GM18499 (cell line): ENCODE measurements at regions not wholly inside any gene's neighbourhood (a gene's known extent, or its start where the extent isn't known, plus 50 kb on each side); places are given as distances from the start of the nearest gene placed in this dataset.
"Not testable (repeated sequence)": the region's sequence is repeated elsewhere in the genome, so short reads cannot be mapped to it uniquely, and the experiment has no call there.

Source experiments
- ATAC-seq: cut with Tn5 transposase; IDR thresholded peaks from one replicate; pipeline ENCODE4 v1.9.1; 2021; ENCODE audit warnings: moderate number of reproducible peaks; ENCODE audit not compliant: insufficient read depth, unreplicated experiment

- ATAC-seq: no peak
Observed at GRCh38 chr5:166795756-166796155, 1495.7 kb upstream of the WWC1 start.

GRCh38 chr5:166803058-166803457 lies 1488.4 kb upstream of the WWC1 start:
- no peak for ATAC-seq

- ATAC-seq: not testable (repeated sequence)
Observed at GRCh38 chr5:166804223-166804622, 1487.2 kb upstream of the WWC1 start.

- ATAC-seq: not testable (repeated sequence)
Observed at GRCh38 chr5:166804693-166805092, 1486.8 kb upstream of the WWC1 start.

GRCh38 chr5:166810093-166810658 lies 1481.3 kb upstream of the WWC1 start:
- not testable (repeated sequence) for ATAC-seq

GRCh38 chr5:166810721-166811120 lies 1480.7 kb upstream of the WWC1 start:
- no peak for ATAC-seq

- ATAC-seq: no peak
Observed at GRCh38 chr5:166823360-166823759, 1468.1 kb upstream of the WWC1 start.

- ATAC-seq: no peak
Observed at GRCh38 chr5:166834246-166834645, 1457.2 kb upstream of the WWC1 start.

- no peak for ATAC-seq
Observed at GRCh38 chr5:166845044-166845443, 1446.4 kb upstream of the WWC1 start.

GRCh38 chr5:166856791-166857190 lies 1434.7 kb upstream of the WWC1 start:
- no peak for ATAC-seq

GRCh38 chr5:166860426-166860825 lies 1431.0 kb upstream of the WWC1 start:
- no peak for ATAC-seq

- no peak for ATAC-seq
Observed at GRCh38 chr5:166862581-166862980, 1428.9 kb upstream of the WWC1 start.

GRCh38 chr5:166865206-166865605 lies 1426.2 kb upstream of the WWC1 start:
- ATAC-seq: no peak

- ATAC-seq: no peak
Observed at GRCh38 chr5:166880456-166880855, 1411.0 kb upstream of the WWC1 start.

GRCh38 chr5:166881802-166882201 lies 1409.6 kb upstream of the WWC1 start:
- no peak for ATAC-seq

- no peak for ATAC-seq
Observed at GRCh38 chr5:166883016-166883415, 1408.4 kb upstream of the WWC1 start.

GRCh38 chr5:166898166-166898565 lies 1393.3 kb upstream of the WWC1 start:
- no peak for ATAC-seq

- no peak for ATAC-seq
Observed at GRCh38 chr5:166899343-166899742, 1392.1 kb upstream of the WWC1 start.

GRCh38 chr5:166904571-166904970 lies 1386.9 kb upstream of the WWC1 start:
- no peak for ATAC-seq

GRCh38 chr5:166906991-166907713 lies 1384.3 kb upstream of the WWC1 start:
- no peak for ATAC-seq

GRCh38 chr5:166909040-166909439 lies 1382.4 kb upstream of the WWC1 start:
- ATAC-seq: no peak

- ATAC-seq: no peak
Observed at GRCh38 chr5:166909926-166910325, 1381.5 kb upstream of the WWC1 start.
